ENCODE measurements at regions not wholly inside any gene's neighbourhood (a gene's known extent, or its start where the extent isn't known, plus 50 kb on each side); places are given as distances from the start of the nearest gene placed in this dataset.

GRCh38 chr6:14873101-14873500, 372.8 kb upstream of the JARID2 start:
- POLR2A ChIA-PET: no interaction called here
- no peaks in the 10 kb centered on the region for H4K20me1 ChIP-seq (ENCODE audit: insufficient read depth)
- 40% methylated on average over 2 of the region's 2 CpGs for WGBS (ENCODE audit: low lambda C conversion rate)
- H3K79me2 ChIP-seq (ENCODE audit: insufficient read depth): no peaks in the 10 kb centered on the region
- peaks cover 0 to 14% of the 10 kb centered on the region in 2 experiments; a peak in 1 of 4 replicates for H3K4me1 ChIP-seq (ENCODE audit: control insufficient read depth in 1 of 2, insufficient read depth in 2 of 2, low read depth in 1 of 2, low read length in 1 of 2)
- no peaks in the 10 kb centered on the region for H3K27me3 ChIP-seq (ENCODE audit: insufficient read depth)
- H3K36me3 ChIP-seq (replicated peaks in 1 of 2; ENCODE audit: control insufficient read depth in 1 of 2, insufficient read depth in 2 of 2, low read length in 1 of 2): no peaks in the 10 kb centered on the region
- DNase-seq: no peak
- CTCF ChIA-PET: no interaction called here
- H3K4me3 ChIP-seq (ENCODE audit: low read depth in 2 of 2, low read length in 1 of 2): no peak overlapping the region
- peaks cover 6% of the 10 kb centered on the region for H3F3A ChIP-seq (replicated peaks; ENCODE audit: insufficient read depth)
- H3K9me3 ChIP-seq: no peaks in the 10 kb centered on the region
- H3K9ac ChIP-seq: no peak overlapping the region
- H3K4me2 ChIP-seq: no peak overlapping the region
- H2AFZ ChIP-seq (ENCODE audit: low read depth): no peak overlapping the region
- no peaks in the 10 kb centered on the region for H3K9me2 ChIP-seq
- no peak for TF ChIP-seq NFIC (IDR thresholded peaks at IDR 0.05; ENCODE audit: borderline replicate concordance)
- TF ChIP-seq REST (IDR thresholded peaks at IDR 0.05; ENCODE audit: low read depth, low read length): no peak
- TF ChIP-seq YY1 (IDR thresholded peaks at IDR 0.05; ENCODE audit: low read depth): no peak
- TF ChIP-seq TEAD4 (IDR thresholded peaks at IDR 0.05; ENCODE audit: borderline replicate concordance, insufficient read depth): no peak
- TF ChIP-seq RXRA (IDR thresholded peaks at IDR 0.05; ENCODE audit: borderline replicate concordance, low read depth): no peak
- no peak for TF ChIP-seq NRF1 (IDR thresholded peaks at IDR 0.05; ENCODE audit: low read depth, low read length)
- no peak overlapping the region for H3K27ac ChIP-seq (ENCODE audit: low read depth in 2 of 2, low read length in 1 of 2)

GRCh38 chr6:14873781-14874441, 372.0 kb upstream of the JARID2 start:
- Histone ChIP-seq H3K4me1 (ENCODE audit: control insufficient read depth in 1 of 2, insufficient read depth in 2 of 2, low read depth in 1 of 2, low read length in 1 of 2) (peaks cover 0 to 14% of the 10 kb centered on the region in 2 experiments; a peak in 1 of 4 replicates), H3K9ac (no peak overlapping the region), H3K4me3 (ENCODE audit: low read depth in 2 of 2, low read length in 1 of 2) (no peak overlapping the region), H4K20me1 (ENCODE audit: insufficient read depth) (no peaks in the 10 kb centered on the region), H3K27ac (ENCODE audit: low read depth in 2 of 2, low read length in 1 of 2) (no peak overlapping the region), H3K9me3 (no peaks in the 10 kb centered on the region), H3K27me3 (ENCODE audit: insufficient read depth) (no peaks in the 10 kb centered on the region), H3K4me2 (no peak overlapping the region), H3K79me2 (ENCODE audit: insufficient read depth) (no peaks in the 10 kb centered on the region), H3K9me2 (no peaks in the 10 kb centered on the region), H2AFZ (ENCODE audit: low read depth) (no peak overlapping the region), H3F3A (replicated peaks; ENCODE audit: insufficient read depth) (peaks cover 6% of the 10 kb centered on the region), H3K36me3 (replicated peaks in 1 of 2; ENCODE audit: control insufficient read depth in 1 of 2, insufficient read depth in 2 of 2, low read length in 1 of 2) (no peaks in the 10 kb centered on the region)
- ChIA-PET POLR2A (no interaction called here), CTCF (no interaction called here)
- WGBS (ENCODE audit: low lambda C conversion rate): 47% methylated on average over 3 of the region's 3 CpGs
- DNase-seq: no peak
- TF ChIP-seq TAF1 (IDR thresholded peaks at IDR 0.05; ENCODE audit: borderline replicate concordance, low read depth, low read length): no peak
- TF ChIP-seq EZH2phosphoT487 (IDR thresholded peaks at IDR 0.05; ENCODE audit: borderline replicate concordance, low read depth): no peak
- no peak for TF ChIP-seq SIN3A (IDR thresholded peaks at IDR 0.05; ENCODE audit: borderline replicate concordance, low read depth, low read length)
- no peak for TF ChIP-seq ELF1 (IDR thresholded peaks at IDR 0.05)
- TF ChIP-seq NFIC (IDR thresholded peaks at IDR 0.05; ENCODE audit: borderline replicate concordance): no peak
- no peak for TF ChIP-seq RXRA (IDR thresholded peaks at IDR 0.05; ENCODE audit: borderline replicate concordance, low read depth)
- TF ChIP-seq EP300 (IDR thresholded peaks at IDR 0.05; ENCODE audit: borderline replicate concordance in 1 of 2, low read depth in 1 of 2, low read length in 1 of 2): no peak
- TF ChIP-seq RAD21 (IDR thresholded peaks at IDR 0.05; ENCODE audit: low read length): no peak
- TF ChIP-seq TEAD4 (IDR thresholded peaks at IDR 0.05; ENCODE audit: borderline replicate concordance, insufficient read depth): no peak
- no peak for TF ChIP-seq POLR2AphosphoS5 (IDR thresholded peaks at IDR 0.05; ENCODE audit: low read depth, low read length)
- no peak for TF ChIP-seq CHD2 (IDR thresholded peaks at IDR 0.05; ENCODE audit: low read length, partially characterized antibody)
- TF ChIP-seq FOXJ3 (CRISPR knock-in tag; IDR thresholded peaks at IDR 0.05): no peak
- TF ChIP-seq IRF3 (IDR thresholded peaks at IDR 0.05; ENCODE audit: low read depth, low read length): no peak
- no peak for TF ChIP-seq GABPA (IDR thresholded peaks at IDR 0.05; ENCODE audit: low read depth)

Data from SK-N-SH (cell line).